Suppressor macrophage (primary cell): ENCODE measurements at regions not wholly inside any gene's neighbourhood (a gene's known extent, or its start where the extent isn't known, plus 50 kb on each side); places are given as distances from the start of the nearest gene placed in this dataset.
A peak's percentile ranks its signal among the peaks of the same experiment; 100 is the strongest.
"Not testable (repeated sequence)": the region's sequence is repeated elsewhere in the genome, so short reads cannot be mapped to it uniquely, and the experiment has no call there.

Experiments
- DNase-seq, 4 experiments: peaks; one replicate each; pipeline ENCODE4 v3.0.0-alpha.2; 2020 to 2022

GRCh38 chr16:31581065-31581464 lies 53.4 kb downstream of the AHSP start:
- DNase-seq, result not testable (repeated sequence)

GRCh38 chr16:31601737-31602384 lies 74.2 kb downstream of the AHSP start:
- not testable (repeated sequence) for DNase-seq

- DNase-seq, result no peak
These were observed 90.4 kb downstream of the AHSP start for GRCh38 chr16:31618130-31618529.

- no peak for DNase-seq
These were observed 108.7 kb downstream of the AHSP start for GRCh38 chr16:31636433-31636832.

- DNase-seq, result no peak
These were observed 113.6 kb downstream of the AHSP start for GRCh38 chr16:31641279-31641678.

GRCh38 chr16:31655674-31656073 lies 128.0 kb downstream of the AHSP start:
- not testable (repeated sequence) for DNase-seq

- DNase-seq, result no peak
These were observed 137.2 kb downstream of the AHSP start for GRCh38 chr16:31664683-31665482.

- no peak for DNase-seq
These were observed 147.0 kb downstream of the AHSP start for GRCh38 chr16:31674686-31675085.

GRCh38 chr16:31676731-31677130 lies 149.0 kb downstream of the AHSP start:
- no peak for DNase-seq

- DNase-seq, result no peak
These were observed 151.1 kb downstream of the AHSP start for GRCh38 chr16:31678649-31679325.

- not testable (repeated sequence) for DNase-seq
These were observed 161.6 kb downstream of the AHSP start for GRCh38 chr16:31689331-31689730.

GRCh38 chr16:31692338-31692737 lies 164.6 kb downstream of the AHSP start:
- not testable (repeated sequence) for DNase-seq

GRCh38 chr16:31693733-31694132 lies 166.0 kb downstream of the AHSP start:
- DNase-seq, result no peak

- DNase-seq, result no peak
These were observed 166.8 kb downstream of the AHSP start for GRCh38 chr16:31694461-31694860.

GRCh38 chr16:31695667-31696066 lies 168.0 kb downstream of the AHSP start:
- DNase-seq, result peak; percentile 52 to 77 (median 70)

GRCh38 chr16:31696968-31697743 lies 169.5 kb downstream of the AHSP start:
- peak; percentile 13 to 38 (median 30) for DNase-seq

GRCh38 chr16:31697744-31698125 lies 170.0 kb downstream of the AHSP start:
- DNase-seq, result no peak

GRCh38 chr16:31698901-31699300 lies 171.2 kb downstream of the AHSP start:
- no peak for DNase-seq

- no peak for DNase-seq
These were observed 171.9 kb downstream of the AHSP start for GRCh38 chr16:31699601-31700000.

- no peak for DNase-seq
These were observed 172.5 kb downstream of the AHSP start for GRCh38 chr16:31700200-31700529.

- DNase-seq, result peak in 3 of 4 experiments; percentile 15 to 30 (median 16)
These were observed 172.8 kb upstream of the ZNF267 start for GRCh38 chr16:31700530-31701388.

GRCh38 chr16:31701734-31702133 lies 171.9 kb upstream of the ZNF267 start:
- no peak for DNase-seq
